Neural progenitor cell (in vitro differentiated cells): ENCODE measurements at regions not wholly inside any gene's neighbourhood (a gene's known extent, or its start where the extent isn't known, plus 50 kb on each side); places are given as distances from the start of the nearest gene placed in this dataset.

ENCODE experiments used
- EZH2phosphoT487 ChIP-seq: fragments of 200-600 bp; sonication (generic); IDR thresholded peaks from 2 replicates; pipeline ENCODE4 v1.6.1; 2017; ENCODE audit warnings: antibody characterized with exemption
- TF ChIP-seq, protein P1 (sequence below): fragments of 200-600 bp; sonication (generic); IDR thresholded peaks from 2 replicates; pipeline ENCODE4 v1.5.1; 2017; ENCODE audit warnings: antibody characterized with exemption, mild to moderate bottlenecking

- TF ChIP-seq, protein P1, sequence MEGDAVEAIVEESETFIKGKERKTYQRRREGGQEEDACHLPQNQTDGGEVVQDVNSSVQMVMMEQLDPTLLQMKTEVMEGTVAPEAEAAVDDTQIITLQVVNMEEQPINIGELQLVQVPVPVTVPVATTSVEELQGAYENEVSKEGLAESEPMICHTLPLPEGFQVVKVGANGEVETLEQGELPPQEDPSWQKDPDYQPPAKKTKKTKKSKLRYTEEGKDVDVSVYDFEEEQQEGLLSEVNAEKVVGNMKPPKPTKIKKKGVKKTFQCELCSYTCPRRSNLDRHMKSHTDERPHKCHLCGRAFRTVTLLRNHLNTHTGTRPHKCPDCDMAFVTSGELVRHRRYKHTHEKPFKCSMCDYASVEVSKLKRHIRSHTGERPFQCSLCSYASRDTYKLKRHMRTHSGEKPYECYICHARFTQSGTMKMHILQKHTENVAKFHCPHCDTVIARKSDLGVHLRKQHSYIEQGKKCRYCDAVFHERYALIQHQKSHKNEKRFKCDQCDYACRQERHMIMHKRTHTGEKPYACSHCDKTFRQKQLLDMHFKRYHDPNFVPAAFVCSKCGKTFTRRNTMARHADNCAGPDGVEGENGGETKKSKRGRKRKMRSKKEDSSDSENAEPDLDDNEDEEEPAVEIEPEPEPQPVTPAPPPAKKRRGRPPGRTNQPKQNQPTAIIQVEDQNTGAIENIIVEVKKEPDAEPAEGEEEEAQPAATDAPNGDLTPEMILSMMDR, result no peak
- no peak for TF ChIP-seq EZH2phosphoT487
These were observed 403.3 kb upstream of the PTPRD start for GRCh38 chr9:11016081-11016480.
